GM13976 (cell line): ENCODE measurements at regions not wholly inside any gene's neighbourhood (a gene's known extent, or its start where the extent isn't known, plus 50 kb on each side); places are given as distances from the start of the nearest gene placed in this dataset.

Experiments used
- DNase-seq: peaks from one replicate; pipeline ENCODE4 v3.0.0; 2012; ENCODE audit warnings: low spot score
- in situ Hi-C: fragments of 300-500 bp; cut with MboI; formaldehyde crosslinking; loops from one replicate; pipeline ENCODE4 v1.12.0; 2022; ENCODE audit warnings: low sequenced_read_pairs, mixed read lengths, inconsistent platforms; ENCODE audit not compliant: unreplicated experiment
- TF ChIP-seq, protein P1 (sequence below): IDR thresholded peaks from 2 replicates; pipeline ENCODE4 v1.5.1; 2012; ENCODE audit warnings: borderline replicate concordance, mild to moderate bottlenecking; ENCODE audit not compliant: insufficient read depth; ENCODE audit errors: extremely low read depth, missing control alignments, control extremely low read depth

DNA sequence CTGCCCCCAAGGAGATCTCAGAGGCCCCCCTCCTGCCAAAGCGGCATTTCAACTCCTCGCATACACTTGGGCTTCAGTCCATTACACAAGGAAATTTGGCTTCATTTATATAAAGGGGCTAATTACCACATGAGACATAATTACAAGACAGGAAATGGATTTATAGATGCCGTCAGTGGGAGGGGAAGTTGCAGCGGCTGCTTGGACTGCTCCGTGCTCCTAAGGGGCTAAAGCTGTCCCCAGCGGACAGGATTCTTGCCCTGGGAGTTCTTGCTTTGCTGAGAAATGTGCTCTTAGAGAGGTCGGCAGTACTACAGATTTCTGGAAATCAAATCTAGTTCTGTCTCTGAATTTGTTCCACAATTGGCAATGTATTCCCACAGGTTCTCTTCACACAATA, 57.2 kb upstream of the NLK start:
- TF ChIP-seq, protein P1, sequence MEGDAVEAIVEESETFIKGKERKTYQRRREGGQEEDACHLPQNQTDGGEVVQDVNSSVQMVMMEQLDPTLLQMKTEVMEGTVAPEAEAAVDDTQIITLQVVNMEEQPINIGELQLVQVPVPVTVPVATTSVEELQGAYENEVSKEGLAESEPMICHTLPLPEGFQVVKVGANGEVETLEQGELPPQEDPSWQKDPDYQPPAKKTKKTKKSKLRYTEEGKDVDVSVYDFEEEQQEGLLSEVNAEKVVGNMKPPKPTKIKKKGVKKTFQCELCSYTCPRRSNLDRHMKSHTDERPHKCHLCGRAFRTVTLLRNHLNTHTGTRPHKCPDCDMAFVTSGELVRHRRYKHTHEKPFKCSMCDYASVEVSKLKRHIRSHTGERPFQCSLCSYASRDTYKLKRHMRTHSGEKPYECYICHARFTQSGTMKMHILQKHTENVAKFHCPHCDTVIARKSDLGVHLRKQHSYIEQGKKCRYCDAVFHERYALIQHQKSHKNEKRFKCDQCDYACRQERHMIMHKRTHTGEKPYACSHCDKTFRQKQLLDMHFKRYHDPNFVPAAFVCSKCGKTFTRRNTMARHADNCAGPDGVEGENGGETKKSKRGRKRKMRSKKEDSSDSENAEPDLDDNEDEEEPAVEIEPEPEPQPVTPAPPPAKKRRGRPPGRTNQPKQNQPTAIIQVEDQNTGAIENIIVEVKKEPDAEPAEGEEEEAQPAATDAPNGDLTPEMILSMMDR, result no peak
- in situ Hi-C loops, result no loop called here
- DNase-seq, result no peak

DNA sequence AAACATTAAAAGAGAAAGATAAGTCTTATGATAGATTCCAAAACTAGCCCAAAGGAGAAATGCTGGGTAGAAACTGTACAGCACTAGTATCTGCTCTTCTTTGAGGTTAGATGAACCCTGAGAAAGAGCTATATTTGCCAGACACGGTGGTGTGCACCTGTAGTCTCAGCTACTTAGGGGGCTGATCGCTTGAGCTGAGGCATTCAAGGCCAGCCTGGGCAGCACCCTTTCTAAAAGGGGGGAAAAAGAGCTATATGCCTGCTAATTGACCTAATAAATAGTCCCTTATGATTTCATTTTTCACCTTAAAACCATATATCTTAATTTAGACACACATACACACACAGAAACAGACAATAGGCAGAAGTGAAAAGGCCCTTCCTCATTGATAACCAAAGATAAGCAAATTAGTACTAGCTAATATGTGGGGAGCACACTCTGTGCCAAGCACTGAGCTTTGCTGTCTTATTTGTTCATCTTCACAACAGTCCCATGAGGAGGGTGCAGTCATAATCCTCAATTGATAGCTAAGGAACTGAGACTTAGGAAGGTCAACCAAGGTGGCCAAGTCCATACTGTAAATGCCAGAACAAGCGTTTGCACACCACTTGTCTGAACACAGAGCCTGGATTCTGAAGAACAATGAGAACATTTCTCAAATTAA, 56.6 kb upstream of the NLK start:
- TF ChIP-seq, protein P1, result no peak
- DNase-seq, result no peak
- in situ Hi-C loops, result no loop called here

DNA sequence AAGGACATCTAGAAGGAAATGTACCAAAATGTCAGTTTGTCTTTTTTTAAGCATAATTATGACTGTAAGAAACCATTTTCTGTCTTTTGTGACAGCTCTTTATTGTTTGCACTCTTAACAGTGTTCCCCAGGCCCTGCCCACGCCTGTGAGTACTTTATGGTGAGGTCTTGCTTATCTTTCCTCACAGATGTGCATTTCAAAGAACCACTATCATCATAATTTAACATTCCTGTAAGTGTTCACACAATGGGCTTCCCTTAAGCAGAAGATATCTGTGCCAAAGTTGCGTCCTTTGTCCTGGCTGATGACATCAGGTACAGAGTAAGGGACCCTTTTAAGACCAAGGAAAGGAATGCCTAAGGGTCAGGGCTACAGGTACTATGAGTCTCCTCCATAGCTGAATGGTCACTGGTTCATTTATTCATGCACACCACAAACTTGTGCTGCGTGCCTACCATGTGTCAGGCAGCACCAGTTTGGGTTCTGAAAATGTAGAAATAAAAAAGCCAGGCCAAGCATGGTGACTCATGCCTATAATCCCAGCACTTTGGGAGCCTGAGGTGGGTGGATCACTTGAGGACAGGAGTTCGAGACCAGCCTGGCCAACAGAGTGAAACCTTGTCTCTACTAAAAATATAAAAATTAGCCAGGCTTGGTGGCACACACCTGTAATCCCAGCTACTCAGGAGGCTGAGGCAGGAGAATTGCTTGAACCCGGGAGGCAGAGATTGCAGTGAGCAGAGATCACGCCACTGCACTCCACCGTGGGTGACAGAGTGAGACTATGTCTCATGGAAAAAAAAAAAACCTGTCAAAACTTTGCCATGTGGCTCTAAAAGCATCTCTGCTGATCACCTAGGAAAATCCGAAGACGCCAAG, 55.4 kb upstream of the NLK start:
- no peak for DNase-seq
- TF ChIP-seq, protein P1, result no peak
- in situ Hi-C loops, result no loop called here

DNA sequence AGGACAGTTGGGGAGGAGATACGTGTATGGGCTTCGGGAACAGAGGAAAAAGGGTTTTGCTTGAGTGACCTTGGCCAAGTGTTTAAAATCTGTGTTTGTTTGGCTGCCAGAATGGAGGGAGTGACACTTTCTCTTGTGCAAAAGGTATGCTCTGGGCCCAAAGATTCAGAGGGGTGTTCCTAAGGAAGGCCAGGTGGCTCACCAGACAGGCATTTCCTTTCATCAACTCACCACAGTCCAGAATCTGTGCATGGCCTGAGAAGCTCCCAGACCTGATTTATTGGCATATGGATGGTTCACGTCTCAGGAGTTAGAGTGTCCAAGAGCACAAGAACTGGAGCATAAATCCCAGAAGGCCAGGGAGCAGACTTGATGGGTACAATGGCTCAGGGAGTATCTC, 53.4 kb upstream of the NLK start:
- TF ChIP-seq, protein P1, result no peak
- no peak for DNase-seq
- in situ Hi-C loops, result no loop called here

DNA sequence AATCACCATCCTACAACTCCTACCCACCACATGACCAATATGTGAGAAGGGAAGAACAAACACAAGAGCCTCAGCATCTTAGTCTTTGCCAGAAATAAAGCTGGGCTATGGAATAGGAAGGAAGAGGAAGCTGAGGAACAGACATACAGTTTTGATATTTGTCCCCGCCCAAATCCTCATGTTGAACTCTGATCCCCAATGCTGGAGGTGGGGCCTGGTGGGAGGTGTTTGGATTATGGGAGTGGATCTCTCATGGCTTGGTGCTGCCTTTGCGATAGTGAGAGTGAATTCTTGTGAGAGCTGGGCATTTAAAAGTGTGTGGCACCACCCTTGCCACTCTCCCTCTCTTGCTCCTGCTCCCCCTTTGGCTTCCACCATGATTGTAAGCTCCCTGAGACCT, 52.4 kb upstream of the NLK start:
- in situ Hi-C loops, result no loop called here
- no peak for DNase-seq
- TF ChIP-seq, protein P1, result no peak

DNA sequence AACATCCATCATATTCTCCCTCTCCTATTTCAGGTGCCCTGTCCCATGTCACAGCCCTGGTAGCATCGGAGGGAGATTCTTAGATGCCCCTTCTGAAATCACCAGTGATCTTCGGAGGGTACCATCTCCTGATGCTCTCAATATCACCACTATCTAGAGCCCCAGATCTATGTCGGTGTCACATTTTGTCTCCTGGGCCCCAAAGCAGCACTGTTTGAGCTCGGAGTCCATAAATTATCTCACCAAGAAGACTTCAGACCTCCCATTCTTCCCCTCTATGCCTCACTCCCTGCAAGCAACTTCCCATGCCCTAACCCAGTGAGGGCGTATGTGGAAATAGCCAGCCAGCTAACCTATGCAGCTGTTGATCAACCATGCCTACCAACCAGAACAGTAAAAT, 51.5 kb upstream of the NLK start:
- no peak for DNase-seq
- TF ChIP-seq, protein P1, result no peak
- in situ Hi-C loops, result no loop called here
